ENCODE measurements at regions not wholly inside any gene's neighbourhood (a gene's known extent, or its start where the extent isn't known, plus 50 kb on each side); places are given as distances from the start of the nearest gene placed in this dataset.

DNA sequence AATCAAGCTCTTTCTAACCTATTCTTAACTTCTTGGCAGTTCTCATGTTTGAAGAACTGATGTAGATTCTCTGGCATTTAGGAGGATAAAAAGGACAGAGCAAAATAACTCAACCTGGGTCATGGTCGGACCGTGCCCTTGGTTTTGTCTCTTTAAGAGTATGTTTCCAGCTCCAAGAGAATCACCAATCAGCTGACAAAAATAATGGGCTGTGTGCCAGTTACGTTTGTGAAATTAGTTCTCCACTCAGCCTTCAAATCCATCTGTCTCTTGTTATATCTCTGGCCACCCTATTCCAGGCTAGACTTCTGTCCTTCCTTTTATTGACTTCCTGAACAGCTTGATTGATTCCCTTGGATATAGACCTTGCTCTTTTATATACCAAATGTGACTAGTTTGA, 225.7 kb downstream of the EPHA4 start:
- TF ChIP-seq, protein P1, sequence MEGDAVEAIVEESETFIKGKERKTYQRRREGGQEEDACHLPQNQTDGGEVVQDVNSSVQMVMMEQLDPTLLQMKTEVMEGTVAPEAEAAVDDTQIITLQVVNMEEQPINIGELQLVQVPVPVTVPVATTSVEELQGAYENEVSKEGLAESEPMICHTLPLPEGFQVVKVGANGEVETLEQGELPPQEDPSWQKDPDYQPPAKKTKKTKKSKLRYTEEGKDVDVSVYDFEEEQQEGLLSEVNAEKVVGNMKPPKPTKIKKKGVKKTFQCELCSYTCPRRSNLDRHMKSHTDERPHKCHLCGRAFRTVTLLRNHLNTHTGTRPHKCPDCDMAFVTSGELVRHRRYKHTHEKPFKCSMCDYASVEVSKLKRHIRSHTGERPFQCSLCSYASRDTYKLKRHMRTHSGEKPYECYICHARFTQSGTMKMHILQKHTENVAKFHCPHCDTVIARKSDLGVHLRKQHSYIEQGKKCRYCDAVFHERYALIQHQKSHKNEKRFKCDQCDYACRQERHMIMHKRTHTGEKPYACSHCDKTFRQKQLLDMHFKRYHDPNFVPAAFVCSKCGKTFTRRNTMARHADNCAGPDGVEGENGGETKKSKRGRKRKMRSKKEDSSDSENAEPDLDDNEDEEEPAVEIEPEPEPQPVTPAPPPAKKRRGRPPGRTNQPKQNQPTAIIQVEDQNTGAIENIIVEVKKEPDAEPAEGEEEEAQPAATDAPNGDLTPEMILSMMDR (IDR thresholded peaks at IDR 0.05; ENCODE audit: low read length) = no peak
- no peak for TF ChIP-seq EZH2 (IDR thresholded peaks at IDR 0.05; ENCODE audit: borderline replicate concordance, low read length)
- H3K4me2 ChIP-seq (ENCODE audit: low read length) = no peak overlapping the region

DNA sequence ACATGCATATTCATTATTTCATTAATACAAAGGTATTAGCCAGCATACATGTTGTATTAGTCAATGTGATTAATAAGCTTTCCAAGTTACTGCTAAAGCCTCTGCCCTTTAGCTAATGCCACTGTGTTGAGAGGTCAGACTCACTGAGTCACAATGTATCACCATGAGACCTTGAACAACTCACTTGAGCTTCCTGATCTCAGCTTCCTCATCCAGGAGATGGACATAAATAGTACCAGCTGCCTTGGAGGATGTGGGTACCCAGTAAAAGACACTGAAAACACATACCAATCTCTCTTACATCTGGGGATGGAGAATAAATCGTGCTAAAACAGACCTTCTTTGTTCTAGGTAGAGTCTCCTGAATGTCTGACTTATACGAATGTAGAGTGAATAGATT, 224.6 kb downstream of the EPHA4 start:
- Histone ChIP-seq H3K79me2 (ENCODE audit: insufficient read depth, low read length) (no peaks in the 10 kb centered on the region), H3K4me2 (ENCODE audit: low read length) (no peak overlapping the region), H3K9me2 (ENCODE audit: low read depth, low read length) (no peaks in the 10 kb centered on the region), H3K27me3 (ENCODE audit: insufficient read depth, low read length) (no peaks in the 10 kb centered on the region), H3K9ac (ENCODE audit: low read length) (no peak overlapping the region), H4K20me1 (ENCODE audit: insufficient read depth, low read length) (no peaks in the 10 kb centered on the region), H3F3A (ENCODE audit: insufficient read depth, low read length) (no peaks in the 10 kb centered on the region), H2AFZ (ENCODE audit: low read length) (no peak overlapping the region), H3K9me3 (ENCODE audit: low read length) (no peaks in the 10 kb centered on the region), H3K4me1 (ENCODE audit: insufficient read depth, low read length, severe bottlenecking) (no peaks in the 10 kb centered on the region), H3K27ac (ENCODE audit: low read depth, low read length, poor library complexity, severe bottlenecking) (no peak overlapping the region), H3K36me3 (ENCODE audit: insufficient read depth, low read length) (no peaks in the 10 kb centered on the region), H3K4me3 (ENCODE audit: low read depth, low read length, poor library complexity, severe bottlenecking) (no peak overlapping the region)
- TF ChIP-seq, protein P1 (IDR thresholded peaks at IDR 0.05; ENCODE audit: low read length) = no peak
- TF ChIP-seq EZH2 (IDR thresholded peaks at IDR 0.05; ENCODE audit: borderline replicate concordance, low read length) = no peak

More for the DNA sequence above, 225.7 kb downstream of the EPHA4 start:
- no peak overlapping the region for H3K4me3 ChIP-seq (ENCODE audit: low read depth, low read length, poor library complexity, severe bottlenecking)
- H3K79me2 ChIP-seq (ENCODE audit: insufficient read depth, low read length) = no peaks in the 10 kb centered on the region
- no peaks in the 10 kb centered on the region for H3K27me3 ChIP-seq (ENCODE audit: insufficient read depth, low read length)
- no peaks in the 10 kb centered on the region for H4K20me1 ChIP-seq (ENCODE audit: insufficient read depth, low read length)
- no peaks in the 10 kb centered on the region for H3F3A ChIP-seq (ENCODE audit: insufficient read depth, low read length)
- H3K9me3 ChIP-seq (ENCODE audit: low read length) = no peaks in the 10 kb centered on the region
- H3K4me1 ChIP-seq (ENCODE audit: insufficient read depth, low read length, severe bottlenecking) = no peaks in the 10 kb centered on the region
- no peak overlapping the region for H2AFZ ChIP-seq (ENCODE audit: low read length)
- H3K9ac ChIP-seq (ENCODE audit: low read length) = no peak overlapping the region
- H3K27ac ChIP-seq (ENCODE audit: low read depth, low read length, poor library complexity, severe bottlenecking) = no peak overlapping the region
- H3K9me2 ChIP-seq (ENCODE audit: low read depth, low read length) = no peaks in the 10 kb centered on the region
- no peaks in the 10 kb centered on the region for H3K36me3 ChIP-seq (ENCODE audit: insufficient read depth, low read length)

DNA sequence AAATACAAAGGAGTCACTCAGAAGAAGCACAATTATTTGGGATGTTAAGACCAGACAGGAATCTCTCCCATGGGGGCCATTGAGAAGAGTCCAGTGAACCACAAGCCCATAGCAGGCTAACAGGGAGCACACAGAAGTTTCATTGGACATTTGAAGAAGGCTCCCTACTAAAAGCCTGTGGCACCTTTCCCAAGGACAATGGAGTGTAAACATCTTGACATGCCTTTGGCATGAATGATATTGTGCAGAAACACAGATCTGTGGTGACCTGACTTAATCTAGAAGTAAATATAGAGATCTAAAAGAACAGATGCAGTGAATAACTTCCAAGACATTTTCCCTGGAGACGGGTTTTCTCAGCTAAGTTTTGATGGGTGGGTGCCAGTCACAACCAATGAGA, 221.5 kb downstream of the EPHA4 start:
- Histone ChIP-seq H3K9me3 (ENCODE audit: low read length) (no peaks in the 10 kb centered on the region), H3K27ac (ENCODE audit: low read depth, low read length, poor library complexity, severe bottlenecking) (no peak overlapping the region), H4K20me1 (ENCODE audit: insufficient read depth, low read length) (no peaks in the 10 kb centered on the region), H3K4me2 (ENCODE audit: low read length) (no peak overlapping the region), H3K4me3 (ENCODE audit: low read depth, low read length, poor library complexity, severe bottlenecking) (no peak overlapping the region), H3F3A (ENCODE audit: insufficient read depth, low read length) (no peaks in the 10 kb centered on the region), H3K36me3 (ENCODE audit: insufficient read depth, low read length) (no peaks in the 10 kb centered on the region), H3K9me2 (ENCODE audit: low read depth, low read length) (no peaks in the 10 kb centered on the region), H3K4me1 (ENCODE audit: insufficient read depth, low read length, severe bottlenecking) (no peaks in the 10 kb centered on the region), H3K79me2 (ENCODE audit: insufficient read depth, low read length) (no peaks in the 10 kb centered on the region), H3K9ac (ENCODE audit: low read length) (no peak overlapping the region), H2AFZ (ENCODE audit: low read length) (no peak overlapping the region), H3K27me3 (ENCODE audit: insufficient read depth, low read length) (no peaks in the 10 kb centered on the region)
- no peak for TF ChIP-seq EZH2 (IDR thresholded peaks at IDR 0.05; ENCODE audit: borderline replicate concordance, low read length)
- TF ChIP-seq, protein P1 (IDR thresholded peaks at IDR 0.05; ENCODE audit: low read length) = no peak

Measured in OCI-LY1 (cell line).